Sigmoid colon (tissue), 6 donors: ENCODE measurements at regions not wholly inside any gene's neighbourhood (a gene's known extent, or its start where the extent isn't known, plus 50 kb on each side); places are given as distances from the start of the nearest gene placed in this dataset.

Experiments used
- DNase-seq: peaks from one replicate; pipeline ENCODE4 v3.0.0-alpha.2; 2019
- H3K27ac ChIP-seq, 4 donors: fragments of 200-600 bp; sonication (generic); one replicate each; pipeline ENCODE4 v1.5.1; 2016 to 2019; ENCODE audit warnings: mild to moderate bottlenecking in 1 of 4
- H3K27me3 ChIP-seq, 3 donors: fragments of 200-600 bp; sonication (generic); one replicate each; pipeline ENCODE4 v1.5.1; 2019; ENCODE audit warnings: mild to moderate bottlenecking in 1 of 3
- H3K36me3 ChIP-seq, 4 donors: fragments of 200-600 bp; sonication (generic); one replicate each; pipeline ENCODE4 v1.5.1; 2016 to 2019
- H3K4me1 ChIP-seq, 4 donors: fragments of 200-600 bp; sonication (generic); one replicate each; pipeline ENCODE4 v1.5.1; 2017 to 2019
- H3K4me3 ChIP-seq, 4 donors: fragments of 200-600 bp; sonication (generic); one replicate each; pipeline ENCODE4 v1.5.1; 2017 to 2019; ENCODE audit warnings: mild to moderate bottlenecking in 2 of 4, moderate library complexity in 1 of 4
- H3K9me3 ChIP-seq, 4 donors: fragments of 200-600 bp in 3 of 4; sonication (generic) in 3 of 4; one replicate each; pipeline versions ENCODE4 v1.5.1 to v1.6.1; 2013 to 2019
- CTCF ChIP-seq, 4 experiments: fragments of 450-650 bp in 3 of 4; fragments of 200-600 bp in 1 of 4; IDR thresholded peaks; one replicate each; pipeline ENCODE4 v1.5.1; 2016 to 2019; ENCODE audit warnings: antibody characterized with exemption in 4 of 4, mild to moderate bottlenecking in 3 of 4, moderate library complexity in 2 of 4
- EP300 ChIP-seq, 4 donors: sonication (generic); formaldehyde crosslinking; IDR thresholded peaks; one replicate each; pipeline ENCODE4 v1.6.1; 2017; ENCODE audit warnings: antibody characterized with exemption in 4 of 4
- POLR2A ChIP-seq, 2 donors: fragments of 450-650 bp; IDR thresholded peaks; one replicate each; pipeline ENCODE4 v1.6.1; 2016; ENCODE audit warnings: antibody characterized with exemption in 2 of 2, mild to moderate bottlenecking in 2 of 2, moderate library complexity in 2 of 2
- POLR2AphosphoS5 ChIP-seq, 4 donors: sonication (generic); formaldehyde crosslinking; IDR thresholded peaks; one replicate each; pipeline ENCODE4 v1.6.1; 2017; ENCODE audit warnings: antibody characterized with exemption in 4 of 4
- WGBS, 2 donors: extraction: QIAGEN DNeasy Blood & Tissue Kit; methylation state at CpG; one replicate each; pipeline ENCODE4 v1.1.7; 2013; 5-methylcytosine and 5-hydroxymethylcytosine counted together
- intact Hi-C: fragments of 100-400 bp; cut with DNase I; formaldehyde crosslinking; loops from one replicate; pipeline ENCODE4 v1.15.1; 2023
- donor health status: healthy with polysubstance abuse.
- donor health status: healthy.

DNA sequence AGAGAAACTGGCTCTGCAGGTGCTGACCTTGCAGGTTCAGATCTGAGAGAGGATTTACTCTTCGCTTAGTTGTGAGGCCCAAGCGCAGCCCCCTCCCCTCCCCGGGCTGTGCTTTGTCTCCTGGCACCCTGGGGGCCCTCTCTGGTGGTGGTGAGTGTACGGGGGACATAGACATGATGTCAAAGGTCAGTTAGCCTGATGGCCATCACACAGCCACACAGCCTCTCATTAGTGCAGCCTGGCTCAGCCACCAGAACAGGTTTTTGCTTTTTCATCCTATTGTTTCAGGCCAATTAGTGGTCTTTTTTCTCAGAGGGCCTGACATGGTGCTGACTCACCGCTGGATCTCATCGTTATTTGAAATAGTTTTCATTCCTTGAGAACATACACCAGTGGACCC, 437.9 kb downstream of the AACS start:
- whole genome bisulfite sequencing, 2 donors: 65 to 84% methylated on average over 6 of the region's 6 CpGs
- H3K27me3 ChIP-seq: no peaks in the 10 kb centered on the region
- H3K36me3 ChIP-seq: no peaks in the 10 kb centered on the region
- intact Hi-C loops: no loop called here
- H3K27ac ChIP-seq: no peak overlapping the region
- DNase-seq: no peak
- no peaks in the 10 kb centered on the region for H3K9me3 ChIP-seq
- no peak overlapping the region for H3K4me3 ChIP-seq
- H3K4me1 ChIP-seq: no peaks in the 10 kb centered on the region
- no peak for TF ChIP-seq POLR2AphosphoS5 (IDR thresholded peaks at IDR 0.05)
- TF ChIP-seq EP300 (IDR thresholded peaks at IDR 0.05): no peak
- TF ChIP-seq CTCF (IDR thresholded peaks at IDR 0.05): no peak
- no peak for TF ChIP-seq POLR2A (IDR thresholded peaks at IDR 0.05)

- TF ChIP-seq POLR2AphosphoS5 (IDR thresholded peaks at IDR 0.05) (no peak), CTCF (IDR thresholded peaks at IDR 0.05) (no peak), POLR2A (IDR thresholded peaks at IDR 0.05) (no peak), EP300 (IDR thresholded peaks at IDR 0.05) (no peak)
- intact Hi-C loops: no loop called here
- 88 to 89% methylated on average over 6 of the region's 6 CpGs for WGBS, 2 donors
- Histone ChIP-seq H3K4me3 (no peak overlapping the region), H3K27ac (no peak overlapping the region), H3K4me1 (no peaks in the 10 kb centered on the region), H3K9me3 (no peaks in the 10 kb centered on the region), H3K36me3 (no peaks in the 10 kb centered on the region), H3K27me3 (no peaks in the 10 kb centered on the region)
- DNase-seq: no peak
Observed at GRCh38 chr12:125509195-125509594, 444.0 kb downstream of the AACS start.

DNA sequence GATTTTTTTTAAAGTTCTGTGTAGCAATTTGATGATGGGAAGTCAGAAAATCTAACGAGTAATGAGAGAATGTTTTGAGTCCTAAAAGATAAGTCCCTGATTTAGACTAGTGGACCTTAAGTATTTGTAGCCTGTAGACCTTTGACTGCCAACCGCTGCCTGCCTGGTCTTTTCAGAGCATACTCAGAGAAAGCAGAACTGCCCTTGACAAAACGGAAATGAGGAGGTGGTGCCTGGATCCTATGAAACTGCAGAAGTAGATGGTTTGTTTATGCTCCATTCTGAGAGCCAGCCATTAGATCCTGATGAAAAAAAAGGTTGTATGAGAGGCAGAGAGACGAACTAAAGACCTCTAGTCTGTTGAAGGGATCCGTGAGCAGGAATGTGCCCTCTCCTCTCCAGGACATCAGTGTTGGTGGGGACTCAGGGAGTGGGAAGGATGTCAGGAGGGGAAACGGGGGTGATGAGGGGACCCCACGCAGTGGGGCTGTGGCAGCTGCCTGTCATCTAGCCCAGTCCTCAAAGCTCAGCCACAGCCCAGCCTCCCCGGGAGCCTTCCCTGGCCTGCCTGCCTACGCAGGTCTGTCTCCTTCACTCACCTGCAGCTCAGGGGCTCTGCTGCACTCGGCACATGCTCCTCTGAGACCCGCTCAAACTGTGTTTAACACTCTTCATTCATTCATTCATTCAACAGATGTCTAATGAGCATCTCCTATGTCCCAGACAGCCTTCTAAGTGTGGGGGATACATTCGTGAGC, 447.5 kb downstream of the AACS start:
- Histone ChIP-seq H3K9me3 (no peaks in the 10 kb centered on the region), H3K4me3 (no peak overlapping the region), H3K4me1 (no peaks in the 10 kb centered on the region), H3K27ac (no peak overlapping the region), H3K27me3 (no peaks in the 10 kb centered on the region), H3K36me3 (no peaks in the 10 kb centered on the region)
- intact Hi-C loops: no loop called here
- no peak for DNase-seq
- TF ChIP-seq POLR2AphosphoS5 (IDR thresholded peaks at IDR 0.05): no peak
- TF ChIP-seq EP300 (IDR thresholded peaks at IDR 0.05): no peak
- no peak for TF ChIP-seq CTCF (IDR thresholded peaks at IDR 0.05)
- no peak for TF ChIP-seq POLR2A (IDR thresholded peaks at IDR 0.05)
- 51 to 61% methylated on average over 12 of the region's 12 CpGs for whole genome bisulfite sequencing, 2 donors

DNA sequence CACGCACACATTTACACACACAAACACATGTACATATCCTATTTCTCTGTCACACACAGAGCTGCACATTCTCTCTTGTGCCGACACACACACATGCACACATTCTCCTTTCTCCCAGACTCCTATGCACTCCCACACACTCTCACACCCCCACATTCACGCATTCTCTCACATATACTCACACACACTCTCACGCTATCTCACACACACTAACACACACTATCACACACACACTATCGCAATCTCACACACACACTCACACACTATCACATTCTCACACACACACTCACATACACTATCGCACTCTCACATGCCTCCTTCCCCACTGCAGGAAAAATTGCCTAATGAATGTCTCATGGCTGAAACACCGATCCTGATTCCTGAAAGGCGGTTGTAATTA, 450.7 kb downstream of the AACS start:
- intact Hi-C loops: no loop called here
- Histone ChIP-seq H3K4me3 (no peak overlapping the region), H3K36me3 (no peaks in the 10 kb centered on the region), H3K4me1 (no peaks in the 10 kb centered on the region), H3K9me3 (no peaks in the 10 kb centered on the region), H3K27ac (no peak overlapping the region), H3K27me3 (no peaks in the 10 kb centered on the region)
- TF ChIP-seq EP300 (IDR thresholded peaks at IDR 0.05) (no peak), POLR2A (IDR thresholded peaks at IDR 0.05) (no peak), CTCF (IDR thresholded peaks at IDR 0.05) (no peak), POLR2AphosphoS5 (IDR thresholded peaks at IDR 0.05) (no peak)
- DNase-seq: no peak
- 88 to 95% methylated on average over 8 of the region's 8 CpGs for WGBS, 2 donors

GRCh38 chr12:125518074-125518473, 452.8 kb downstream of the AACS start:
- Histone ChIP-seq H3K9me3 (peaks cover 0 to 8% (median 6%) of the 10 kb centered on the region in 4 donors), H3K4me1 (no peaks in the 10 kb centered on the region), H3K4me3 (no peak overlapping the region), H3K27ac (no peak overlapping the region), H3K27me3 (no peaks in the 10 kb centered on the region), H3K36me3 (no peaks in the 10 kb centered on the region)
- WGBS, 2 donors: 2 to 27% methylated on average over 2 of the region's 2 CpGs
- TF ChIP-seq EP300 (IDR thresholded peaks at IDR 0.05) (no peak), POLR2AphosphoS5 (IDR thresholded peaks at IDR 0.05) (no peak), POLR2A (IDR thresholded peaks at IDR 0.05) (no peak)
- intact Hi-C loops: no loop called here
- no peak for DNase-seq
